ENCODE measurements at regions not wholly inside any gene's neighbourhood (a gene's known extent, or its start where the extent isn't known, plus 50 kb on each side); places are given as distances from the start of the nearest gene placed in this dataset.

- TF ChIP-seq REST (IDR thresholded peaks at IDR 0.05; ENCODE audit: insufficient read depth in 1 of 2, low read depth in 2 of 2, low read length in 2 of 2) (no peak), FOXP2 (optimal IDR thresholded peaks at IDR 0.05; ENCODE audit: borderline replicate concordance, extremely low read depth, extremely low read length, insufficient read depth) (no peak), TAF1 (IDR thresholded peaks at IDR 0.05; ENCODE audit: borderline replicate concordance, insufficient read depth, low read length) (no peak), POLR2AphosphoS5 (IDR thresholded peaks at IDR 0.05; ENCODE audit: low read depth, low read length) (no peak), SIN3A (IDR thresholded peaks at IDR 0.05; ENCODE audit: borderline replicate concordance, insufficient read depth, low read length) (no peak)
These were observed 50.6 kb upstream of the SPPL2A start for GRCh38 chr15:50815958-50816590.
